ES-I3 (cell line): ENCODE measurements at regions not wholly inside any gene's neighbourhood (a gene's known extent, or its start where the extent isn't known, plus 50 kb on each side); places are given as distances from the start of the nearest gene placed in this dataset.
"Not testable (repeated sequence)": the region's sequence is repeated elsewhere in the genome, so short reads cannot be mapped to it uniquely, and the experiment has no call there.

Experiments used
- H3K36me3 ChIP-seq: 2 replicates; pipeline ENCODE4 v1.6.1; 2013; ENCODE audit warnings: mild to moderate bottlenecking, low read length, control low read depth, moderate library complexity; ENCODE audit not compliant: insufficient read depth
- H3K4me1 ChIP-seq: 2 replicates; pipeline ENCODE4 v1.6.1; 2013; ENCODE audit warnings: mild to moderate bottlenecking, control low read depth, low read length; ENCODE audit not compliant: insufficient read depth
- H3K9ac ChIP-seq: 2 replicates; pipeline ENCODE4 v1.6.1; 2013; ENCODE audit warnings: low read depth, mild to moderate bottlenecking, low read length, moderate library complexity
- H3K9me3 ChIP-seq: 2 replicates; pipeline ENCODE4 v1.6.1; 2013; ENCODE audit warnings: mild to moderate bottlenecking, low read length, moderate library complexity; ENCODE audit not compliant: control insufficient read depth, insufficient read depth

GRCh38 chr5:124627815-124628595 is 118.4 kb downstream of the ZNF608 start:
- Histone ChIP-seq H3K9ac (no peak overlapping the region), H3K9me3 (no peaks in the 10 kb centered on the region), H3K4me1 (peaks cover 21% of the 10 kb centered on the region; the same call in 1 of the 2 replicates), H3K36me3 (no peaks in the 10 kb centered on the region)

GRCh38 chr5:124626053-124626452 is 120.4 kb downstream of the ZNF608 start:
- peaks cover 19% of the 10 kb centered on the region; the same call in 1 of the 2 replicates for H3K4me1 ChIP-seq
- H3K9me3 ChIP-seq, result no peaks in the 10 kb centered on the region
- no peaks in the 10 kb centered on the region for H3K36me3 ChIP-seq
- H3K9ac ChIP-seq, result no peak overlapping the region

- no peak overlapping the region for H3K9ac ChIP-seq
- H3K9me3 ChIP-seq, result no peaks in the 10 kb centered on the region
- no peaks in the 10 kb centered on the region for H3K36me3 ChIP-seq
- no peaks in the 10 kb centered on the region; the same call in none of the 2 replicates for H3K4me1 ChIP-seq
Observed at GRCh38 chr5:124623265-124623664, 123.2 kb downstream of the ZNF608 start.

- Histone ChIP-seq H3K9me3 (no peaks in the 10 kb centered on the region), H3K9ac (no peak overlapping the region), H3K4me1 (no peaks in the 10 kb centered on the region; the same call in 1 of the 2 replicates), H3K36me3 (no peaks in the 10 kb centered on the region)
Observed at GRCh38 chr5:124622851-124623250, 123.6 kb downstream of the ZNF608 start.

- H3K4me1 ChIP-seq, result no peaks in the 10 kb centered on the region; the same call in none of the 2 replicates
- H3K36me3 ChIP-seq, result no peaks in the 10 kb centered on the region
- H3K9me3 ChIP-seq, result no peaks in the 10 kb centered on the region
- no peak overlapping the region for H3K9ac ChIP-seq
Observed at GRCh38 chr5:124621279-124621678, 125.2 kb downstream of the ZNF608 start.

GRCh38 chr5:124620743-124621142 is 125.7 kb downstream of the ZNF608 start:
- Histone ChIP-seq H3K9ac (no peak overlapping the region), H3K9me3 (no peaks in the 10 kb centered on the region), H3K4me1 (no peaks in the 10 kb centered on the region; the same call in none of the 2 replicates), H3K36me3 (no peaks in the 10 kb centered on the region)

- H3K9ac ChIP-seq, result no peak overlapping the region
- H3K4me1 ChIP-seq, result no peaks in the 10 kb centered on the region; the same call in none of the 2 replicates
- H3K36me3 ChIP-seq, result no peaks in the 10 kb centered on the region
- no peaks in the 10 kb centered on the region for H3K9me3 ChIP-seq
Observed at GRCh38 chr5:124619121-124619520, 127.3 kb downstream of the ZNF608 start.

GRCh38 chr5:124617787-124618186 is 128.7 kb downstream of the ZNF608 start:
- Histone ChIP-seq H3K4me1 (no peaks in the 10 kb centered on the region; the same call in none of the 2 replicates), H3K36me3 (no peaks in the 10 kb centered on the region), H3K9ac (no peak overlapping the region), H3K9me3 (no peaks in the 10 kb centered on the region)

GRCh38 chr5:124614836-124615385 is 131.5 kb downstream of the ZNF608 start:
- Histone ChIP-seq H3K36me3 (no peaks in the 10 kb centered on the region), H3K9ac (no peak overlapping the region), H3K9me3 (no peaks in the 10 kb centered on the region), H3K4me1 (no peaks in the 10 kb centered on the region; the same call in 1 of the 2 replicates)

- H3K36me3 ChIP-seq, result no peaks in the 10 kb centered on the region
- no peaks in the 10 kb centered on the region; the same call in 1 of the 2 replicates for H3K4me1 ChIP-seq
- no peak overlapping the region for H3K9ac ChIP-seq
- H3K9me3 ChIP-seq, result no peaks in the 10 kb centered on the region
Observed at GRCh38 chr5:124614105-124614504, 132.3 kb downstream of the ZNF608 start.

GRCh38 chr5:124613273-124613953 is 133.0 kb downstream of the ZNF608 start:
- Histone ChIP-seq H3K9ac (no peak overlapping the region), H3K4me1 (no peaks in the 10 kb centered on the region; the same call in 1 of the 2 replicates), H3K36me3 (no peaks in the 10 kb centered on the region), H3K9me3 (no peaks in the 10 kb centered on the region)

- Histone ChIP-seq H3K36me3 (0 out of 2 replicates have a peak, but pooled peaks cover 4% of the 10 kb centered on the region), H3K9me3 (no peaks in the 10 kb centered on the region), H3K4me1 (no peaks in the 10 kb centered on the region; the same call in 1 of the 2 replicates), H3K9ac (no peak overlapping the region)
Observed at GRCh38 chr5:124612023-124612422, 134.4 kb downstream of the ZNF608 start.

- not testable (repeated sequence) for H3K4me1 ChIP-seq, H3K9ac ChIP-seq, H3K9me3 ChIP-seq, H3K36me3 ChIP-seq
Observed at GRCh38 chr5:124611262-124611661, 135.2 kb downstream of the ZNF608 start.

GRCh38 chr5:124609685-124610084 is 136.8 kb downstream of the ZNF608 start:
- not testable (repeated sequence) for H3K9me3 ChIP-seq, H3K36me3 ChIP-seq, H3K4me1 ChIP-seq, H3K9ac ChIP-seq
